Limb (tissue), 2 donors: ENCODE measurements at regions not wholly inside any gene's neighbourhood (a gene's known extent, or its start where the extent isn't known, plus 50 kb on each side); places are given as distances from the start of the nearest gene placed in this dataset.

Source experiments
- DNase-seq, 2 donors: peaks; one replicate each; pipeline ENCODE4 v3.0.0-alpha.2; 2016; ENCODE audit errors: extremely low spot score in 2 of 2

DNA sequence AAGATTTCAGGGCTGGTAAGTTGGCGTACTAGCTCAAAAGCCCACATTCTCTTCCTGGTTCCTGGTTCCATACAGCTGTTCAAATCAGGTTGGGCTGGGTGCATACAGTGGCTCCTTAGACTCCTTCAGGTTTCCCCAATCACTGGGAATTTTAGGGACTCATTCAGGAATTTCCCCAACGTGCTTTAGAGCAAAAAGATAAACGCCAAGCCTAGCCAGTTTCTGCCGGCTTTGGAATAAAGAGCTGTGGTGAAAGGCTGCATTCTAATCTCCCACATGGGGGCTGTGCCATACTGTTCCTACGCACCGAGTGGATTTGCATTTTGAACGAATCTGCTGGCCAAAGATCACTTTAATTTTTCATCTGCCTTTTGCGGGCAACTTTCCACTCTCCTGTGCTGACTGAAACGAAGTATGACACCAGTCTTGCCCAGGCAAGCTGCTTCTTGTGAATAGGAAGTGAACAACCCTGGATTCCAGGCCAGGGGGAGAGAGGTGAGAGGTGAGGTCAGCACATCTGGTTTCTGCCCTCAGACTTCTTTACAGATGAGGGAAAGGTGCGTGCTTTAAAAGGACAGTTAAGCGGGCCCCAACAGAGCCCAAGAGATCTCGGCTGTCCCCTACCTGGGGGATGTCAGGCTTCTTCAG lies 184.2 kb upstream of the PDZRN3 start:
- no peak for DNase-seq

DNA sequence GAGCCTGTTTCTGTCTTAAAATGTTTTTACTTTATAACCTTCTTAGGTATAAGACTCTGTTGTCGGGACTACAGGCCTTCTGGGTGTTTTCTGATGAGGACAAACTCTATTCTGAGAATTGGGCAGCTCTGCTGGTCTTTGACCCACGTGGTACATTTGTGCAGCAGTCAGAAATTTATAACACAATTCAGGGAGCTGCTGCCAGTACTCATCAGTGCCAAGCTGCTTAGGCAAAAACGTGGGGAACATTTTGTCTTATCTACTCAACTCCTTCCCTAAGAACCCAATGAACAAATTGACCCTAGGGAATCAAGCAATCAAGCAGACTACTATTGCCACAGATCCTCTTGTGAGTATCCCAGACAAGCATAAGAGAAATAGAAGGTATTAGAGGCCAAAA lies 180.7 kb upstream of the PDZRN3 start:
- DNase-seq = no peak

DNA sequence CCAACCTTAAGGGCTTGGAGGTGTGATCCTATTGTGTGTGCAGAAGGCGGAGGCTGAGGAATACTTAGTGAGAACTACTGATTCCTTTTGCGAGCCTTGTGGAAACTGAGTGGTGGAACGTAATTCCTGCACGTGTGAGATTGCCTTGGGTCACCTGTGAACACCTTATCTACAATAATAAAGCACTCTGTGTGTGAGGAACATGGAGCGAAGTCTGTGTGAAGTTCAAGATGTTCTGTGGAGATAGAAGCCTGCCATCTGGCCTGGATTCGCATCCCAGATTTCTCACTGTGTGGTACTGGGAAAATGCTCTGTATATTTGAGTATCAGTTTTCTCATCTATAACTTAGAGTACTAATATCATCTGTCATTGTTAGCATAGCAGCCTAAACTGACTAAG lies 179.5 kb upstream of the PDZRN3 start:
- DNase-seq = no peak

DNA sequence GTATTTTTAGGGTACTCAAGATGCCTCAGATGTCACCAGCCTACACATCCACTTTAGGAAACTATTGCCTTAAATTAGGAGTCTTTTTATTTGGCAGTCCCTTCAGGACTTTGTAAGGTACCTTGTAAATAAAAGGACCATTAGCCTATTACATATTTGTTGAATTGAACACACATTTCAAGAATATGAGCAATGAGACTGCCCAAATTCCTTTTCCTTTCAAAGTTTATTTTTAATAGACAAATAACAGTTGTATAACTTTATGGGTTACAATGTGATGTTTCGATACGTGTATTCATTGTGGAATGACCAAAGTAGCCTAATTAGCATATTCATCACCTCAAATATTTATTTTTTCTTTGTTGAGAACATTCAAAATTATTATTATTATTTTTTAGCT lies 176.7 kb upstream of the PDZRN3 start:
- DNase-seq = no peak

DNA sequence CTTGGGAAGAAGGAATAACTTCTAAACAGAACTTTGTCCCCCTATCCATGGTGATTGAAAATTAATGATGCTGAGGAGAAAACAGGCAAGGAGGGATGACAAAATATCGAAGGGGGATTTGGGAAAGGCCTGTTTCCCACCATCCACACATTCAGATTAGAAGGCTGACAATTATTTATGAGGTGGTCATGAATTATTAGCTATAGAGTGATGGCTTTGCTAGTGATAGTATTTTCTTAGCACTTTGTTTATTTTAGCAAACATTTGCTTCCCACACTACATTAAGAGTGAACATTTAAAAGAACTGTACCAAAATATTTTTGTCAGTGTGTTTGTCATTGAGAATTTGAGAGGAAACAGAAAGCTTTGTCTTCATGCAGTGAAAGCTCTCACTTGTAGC lies 172.6 kb upstream of the PDZRN3 start:
- no peak for DNase-seq

DNA sequence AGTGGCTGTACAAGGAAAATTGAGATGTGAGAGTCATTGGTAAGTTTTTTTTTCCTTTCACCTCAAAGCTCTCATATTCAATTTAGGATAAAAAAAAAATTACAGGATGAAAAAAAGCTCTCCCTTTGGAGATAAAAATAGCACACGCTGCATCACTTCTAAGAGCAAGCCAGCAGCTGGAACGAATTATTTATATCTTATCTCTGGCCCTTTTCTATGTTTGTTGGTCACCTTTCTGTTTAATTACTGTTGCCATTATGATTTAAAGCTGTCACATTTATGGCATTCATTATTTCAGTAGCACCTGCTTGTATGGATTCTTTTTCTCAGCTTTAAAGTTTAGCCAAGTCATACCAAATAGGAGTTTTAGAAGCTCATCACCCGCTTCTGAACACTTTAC lies 171.6 kb upstream of the PDZRN3 start:
- DNase-seq = no peak

DNA sequence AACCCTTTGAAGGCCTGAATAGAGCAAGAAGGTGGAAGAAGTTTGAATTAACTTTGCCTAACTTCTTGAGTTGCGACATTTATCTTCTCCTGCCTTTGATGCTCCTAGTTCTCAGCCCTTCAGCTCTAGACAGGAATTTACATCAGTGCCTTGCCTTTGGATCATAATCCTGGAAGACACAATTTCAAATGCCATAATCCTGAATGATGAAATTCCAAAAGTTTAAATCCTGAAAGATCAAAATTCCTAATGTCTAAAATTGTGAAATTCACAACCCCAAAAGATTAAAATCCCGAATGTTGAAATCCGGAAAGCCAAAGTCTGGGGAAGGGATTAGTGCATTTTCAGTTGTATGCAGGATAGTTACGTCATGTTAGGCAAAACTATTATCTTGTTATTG lies 166.6 kb upstream of the PDZRN3 start:
- no peak for DNase-seq

DNA sequence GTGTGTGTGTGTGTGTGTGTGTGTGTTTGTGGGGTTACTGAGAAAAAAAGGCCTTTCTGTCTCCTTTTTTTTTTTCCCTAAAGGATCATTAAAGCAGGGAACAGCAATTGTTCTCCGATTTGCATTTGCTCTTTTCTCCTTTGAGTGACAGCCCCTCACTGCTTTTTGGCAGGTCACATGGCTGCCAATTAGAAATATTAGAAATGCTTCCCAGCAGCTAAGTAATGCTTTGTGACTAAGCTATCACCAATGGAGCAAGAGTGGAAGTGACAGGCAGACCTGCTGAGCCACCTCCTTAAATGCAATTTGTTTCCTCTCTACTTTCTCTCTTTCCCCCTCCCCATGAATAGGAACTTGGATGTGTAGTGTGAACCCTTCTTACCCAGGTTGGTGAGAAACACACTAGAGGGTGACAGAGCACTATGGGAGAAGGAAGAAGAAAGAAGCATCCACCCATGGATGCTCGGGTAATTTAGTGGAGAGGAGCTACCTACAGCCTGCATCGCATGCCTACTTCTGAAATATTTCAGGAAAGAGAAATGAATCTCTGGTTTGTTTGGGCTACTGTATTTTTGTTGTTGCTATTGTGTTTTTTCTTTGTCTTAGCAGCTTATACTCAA lies 165.2 kb upstream of the PDZRN3 start:
- DNase-seq = no peak

DNA sequence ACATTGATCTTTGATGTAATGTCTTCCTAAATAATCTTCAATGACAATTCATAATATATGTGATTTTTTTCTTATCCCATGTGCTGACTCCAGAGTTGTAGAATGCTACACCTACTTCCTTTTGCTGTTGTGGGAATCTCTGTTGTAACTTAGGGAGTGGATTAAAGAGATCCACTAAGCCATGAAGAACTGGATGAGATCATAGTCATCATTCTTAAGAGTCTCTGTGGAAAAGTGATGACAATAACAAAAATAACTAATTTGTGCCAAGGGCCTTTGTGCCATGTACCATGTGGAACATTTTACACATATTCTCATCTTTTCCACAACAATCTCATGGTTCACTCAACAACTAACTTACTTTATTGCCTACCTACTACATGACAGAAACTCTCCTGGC lies 162.9 kb upstream of the PDZRN3 start:
- no peak for DNase-seq

DNA sequence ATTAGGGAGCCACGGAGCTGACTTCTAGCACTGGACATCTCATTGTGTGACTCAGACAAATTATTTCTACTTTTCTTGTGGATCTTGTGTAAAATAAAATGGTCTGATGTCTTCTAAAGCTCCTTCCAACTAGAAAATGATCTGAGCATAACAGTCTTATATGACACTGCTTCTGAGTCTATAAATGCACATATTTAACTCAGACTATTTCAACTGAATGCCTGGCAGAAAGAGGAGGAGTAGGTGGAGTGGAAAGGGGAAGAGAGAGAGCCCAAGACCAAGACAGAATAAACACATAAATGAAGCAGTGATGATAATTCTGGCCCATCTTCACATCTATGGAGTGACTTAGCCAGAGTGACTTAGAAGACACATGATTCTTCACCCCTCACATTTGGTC lies 162.3 kb upstream of the PDZRN3 start:
- DNase-seq = no peak

DNA sequence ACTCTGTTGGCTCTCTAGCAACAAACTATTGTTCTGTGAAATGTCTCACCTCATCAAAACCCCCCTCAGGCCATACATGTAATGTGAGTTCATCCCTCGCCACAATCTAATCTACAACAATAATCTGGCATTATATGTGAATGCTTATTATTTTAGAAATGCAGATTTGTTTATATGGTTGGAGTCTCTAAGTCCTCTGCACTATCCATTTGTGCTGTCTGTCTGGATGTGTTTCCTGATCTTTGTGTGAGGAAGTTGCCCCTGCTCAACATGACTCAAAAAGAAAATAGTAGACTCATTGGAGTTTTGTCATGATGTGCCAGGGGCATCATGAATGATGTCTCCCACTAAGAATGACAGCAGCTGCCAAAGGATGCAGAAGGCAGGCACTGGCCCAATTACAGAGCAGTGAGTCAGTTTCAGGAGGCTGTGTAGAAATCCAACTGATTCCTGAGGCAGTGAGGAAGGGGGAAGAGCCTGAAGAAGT lies 161.6 kb upstream of the PDZRN3 start:
- no peak for DNase-seq

DNA sequence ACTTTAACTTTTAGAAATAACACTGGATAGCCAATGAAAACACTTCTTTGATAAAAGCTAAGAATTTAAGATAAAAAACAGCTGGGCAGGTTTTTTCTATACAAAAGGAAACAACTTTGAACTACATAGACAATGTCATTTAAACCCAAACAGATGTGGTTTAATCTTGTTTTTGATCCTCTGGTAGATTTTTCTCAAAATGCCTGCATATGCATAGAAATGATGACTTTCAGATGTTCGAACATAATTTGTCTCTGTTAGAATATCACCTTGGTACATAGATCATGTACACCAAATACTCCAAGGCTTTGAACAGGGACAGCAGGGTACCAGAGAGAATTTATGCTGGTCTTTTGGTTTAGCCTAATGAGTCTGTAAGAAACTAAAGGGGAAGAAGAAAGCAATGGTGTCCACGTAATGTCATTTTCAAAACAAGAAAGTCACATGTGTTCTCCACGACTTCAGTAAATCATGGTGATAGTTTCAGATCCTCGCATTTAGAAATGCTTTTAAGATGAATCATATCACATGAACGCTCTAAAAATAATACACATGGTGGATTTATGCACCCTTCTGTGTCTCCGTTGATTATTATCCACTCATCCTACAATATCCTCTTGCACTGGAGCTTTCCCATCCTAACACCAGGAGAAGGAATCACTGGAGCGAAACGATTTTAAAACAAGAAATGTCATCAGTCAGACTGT lies 160.1 kb upstream of the PDZRN3 start:
- peak in 1 of 2 donors; percentile 30 for DNase-seq

DNA sequence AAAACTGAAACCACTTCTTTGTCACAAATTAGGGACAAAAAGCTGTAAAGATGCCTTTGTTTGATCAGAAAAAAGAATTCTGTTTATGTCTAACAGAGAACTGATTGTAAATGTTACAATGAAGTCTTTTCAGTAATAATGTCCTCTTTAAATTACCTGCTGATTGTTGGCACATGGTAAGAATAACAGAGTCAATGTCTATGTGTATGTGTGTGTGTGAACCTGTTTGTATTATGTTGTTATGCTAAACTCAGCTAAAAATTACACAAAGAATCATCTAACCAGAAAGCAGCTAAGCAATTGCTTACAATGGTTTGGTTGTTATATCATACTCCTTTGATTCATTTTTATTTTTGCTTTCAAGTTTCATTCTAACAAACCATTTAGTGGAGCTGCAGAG lies 159.1 kb upstream of the PDZRN3 start:
- DNase-seq = no peak

DNA sequence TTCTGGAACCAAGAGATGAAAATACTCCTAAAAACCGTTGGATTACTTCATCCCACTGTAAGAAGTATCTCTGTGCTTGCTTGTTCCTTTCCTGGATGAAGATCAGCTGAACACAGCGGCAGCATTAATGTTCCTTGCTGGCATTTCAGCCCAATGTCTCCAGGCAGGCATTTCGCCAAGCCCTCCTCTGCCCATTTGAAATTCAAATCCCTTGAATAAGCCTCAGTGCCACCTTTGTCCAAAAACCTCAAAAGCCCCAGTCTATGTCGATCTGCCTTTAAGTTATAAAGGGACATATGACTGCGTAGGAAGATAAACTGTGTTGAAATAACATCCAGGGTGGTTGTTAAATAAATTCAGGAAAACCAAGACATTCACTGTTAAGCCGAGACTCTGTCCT lies 156.8 kb upstream of the PDZRN3 start:
- no peak for DNase-seq

DNA sequence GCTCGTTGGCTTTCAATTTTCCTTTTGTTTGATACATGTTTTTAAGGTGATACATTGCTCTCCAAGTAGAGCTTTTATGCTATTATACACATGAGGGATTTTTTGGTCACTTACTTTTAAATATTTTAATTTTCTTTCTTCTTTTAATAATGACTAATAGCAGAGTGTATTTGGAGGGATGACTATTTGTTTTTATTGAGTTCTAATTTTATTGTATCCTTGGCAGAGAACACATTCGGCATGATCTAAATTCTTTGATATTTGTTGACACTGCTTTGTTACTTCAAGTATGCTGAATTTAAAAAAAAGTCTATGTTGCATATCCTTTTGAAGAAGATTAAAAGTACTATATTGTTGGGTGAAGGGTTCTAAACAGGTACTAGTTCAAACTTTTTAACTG lies 149.9 kb upstream of the PDZRN3 start:
- DNase-seq = no peak

DNA sequence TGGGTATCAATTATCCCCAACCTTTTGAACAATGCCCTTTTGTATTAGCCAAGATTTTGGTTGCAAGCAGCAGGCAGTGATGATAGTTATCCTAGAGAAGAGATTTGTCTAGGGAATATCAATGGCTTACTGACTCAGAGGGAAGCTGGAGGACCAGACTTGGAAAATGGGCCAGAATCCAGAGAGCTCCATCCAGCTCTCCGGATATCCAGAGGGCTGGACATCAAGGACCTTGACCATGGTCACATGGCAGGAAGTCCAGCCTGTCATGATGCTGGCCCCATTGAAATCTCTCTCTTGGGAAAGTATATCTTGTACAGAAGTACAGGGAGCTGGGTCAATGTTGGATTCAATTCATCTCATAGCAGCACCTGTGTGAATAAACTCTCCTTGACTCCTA lies 148.5 kb upstream of the PDZRN3 start:
- no peak for DNase-seq

DNA sequence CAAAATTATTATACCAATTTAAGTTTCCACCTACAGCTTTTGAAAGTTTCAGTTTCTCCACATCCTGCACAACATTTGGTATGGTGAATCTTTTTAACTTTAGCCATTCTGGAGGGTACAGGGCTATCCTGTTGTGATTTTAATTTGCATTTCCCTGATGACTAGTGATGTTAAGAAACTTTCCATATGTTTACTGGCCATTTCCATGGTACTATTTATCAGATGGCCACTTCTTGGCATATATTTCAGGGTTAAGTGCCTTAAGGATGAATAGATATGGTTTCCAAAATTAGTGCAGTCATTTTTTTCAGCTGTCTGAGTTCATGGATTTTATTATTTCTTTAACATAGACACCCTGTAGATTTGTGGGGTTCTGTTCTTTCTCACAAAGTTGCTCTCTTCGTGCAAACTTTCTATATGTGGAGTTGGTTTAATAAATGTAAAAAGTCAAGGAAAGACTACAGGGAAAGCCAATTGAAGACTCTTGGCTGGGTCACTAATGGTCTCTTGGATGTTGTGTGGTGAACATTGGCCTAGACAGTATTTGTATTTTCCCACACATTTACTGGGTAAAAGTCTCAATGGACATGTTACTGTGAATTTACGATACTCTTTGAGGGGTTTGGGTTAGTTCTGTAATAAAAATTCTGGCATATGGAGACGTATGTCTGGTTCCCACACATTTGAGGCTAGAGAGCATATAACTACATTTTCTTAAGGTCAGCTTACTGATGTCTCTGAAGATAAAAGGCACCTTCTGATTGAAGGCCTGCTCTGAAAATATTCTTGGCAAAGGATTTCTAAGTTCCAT lies 147.5 kb upstream of the PDZRN3 start:
- peak in 1 of 2 donors; percentile 56 for DNase-seq

DNA sequence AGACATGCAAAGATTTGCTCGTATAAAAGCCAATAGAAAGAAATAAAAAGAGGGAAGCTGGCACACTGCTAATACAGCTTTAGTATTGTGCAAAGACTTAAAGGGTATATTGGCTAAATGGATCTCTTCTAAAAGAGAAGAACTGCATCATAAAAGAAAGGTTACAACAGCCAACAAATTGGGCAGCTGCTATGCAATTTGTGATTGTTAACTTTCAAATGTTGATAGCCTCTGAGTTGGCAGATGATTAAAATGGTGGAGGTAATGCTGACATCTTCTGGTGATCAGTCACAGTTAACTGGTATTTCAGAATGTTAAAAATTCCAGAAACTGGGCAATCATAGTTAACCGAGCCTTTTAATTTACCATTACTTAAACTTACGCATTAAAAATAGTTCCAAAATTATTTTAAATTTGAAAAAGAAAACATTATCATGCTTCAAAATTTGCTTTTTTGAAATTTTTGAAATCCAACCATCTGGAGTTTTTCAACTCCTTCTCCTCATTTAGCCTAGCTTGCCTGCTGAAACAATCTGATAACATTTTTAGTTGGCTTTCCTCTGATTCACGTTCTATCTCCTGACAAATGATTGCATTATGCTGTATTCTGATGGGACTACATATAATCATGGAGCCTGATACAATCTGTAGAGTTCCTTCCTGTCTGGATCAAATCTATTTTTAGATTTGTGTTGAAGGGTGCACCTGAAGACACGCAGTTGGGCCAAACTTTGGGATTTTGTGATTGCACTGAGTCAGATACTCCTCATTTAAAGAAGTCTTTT lies 144.0 kb upstream of the PDZRN3 start:
- DNase-seq = no peak

DNA sequence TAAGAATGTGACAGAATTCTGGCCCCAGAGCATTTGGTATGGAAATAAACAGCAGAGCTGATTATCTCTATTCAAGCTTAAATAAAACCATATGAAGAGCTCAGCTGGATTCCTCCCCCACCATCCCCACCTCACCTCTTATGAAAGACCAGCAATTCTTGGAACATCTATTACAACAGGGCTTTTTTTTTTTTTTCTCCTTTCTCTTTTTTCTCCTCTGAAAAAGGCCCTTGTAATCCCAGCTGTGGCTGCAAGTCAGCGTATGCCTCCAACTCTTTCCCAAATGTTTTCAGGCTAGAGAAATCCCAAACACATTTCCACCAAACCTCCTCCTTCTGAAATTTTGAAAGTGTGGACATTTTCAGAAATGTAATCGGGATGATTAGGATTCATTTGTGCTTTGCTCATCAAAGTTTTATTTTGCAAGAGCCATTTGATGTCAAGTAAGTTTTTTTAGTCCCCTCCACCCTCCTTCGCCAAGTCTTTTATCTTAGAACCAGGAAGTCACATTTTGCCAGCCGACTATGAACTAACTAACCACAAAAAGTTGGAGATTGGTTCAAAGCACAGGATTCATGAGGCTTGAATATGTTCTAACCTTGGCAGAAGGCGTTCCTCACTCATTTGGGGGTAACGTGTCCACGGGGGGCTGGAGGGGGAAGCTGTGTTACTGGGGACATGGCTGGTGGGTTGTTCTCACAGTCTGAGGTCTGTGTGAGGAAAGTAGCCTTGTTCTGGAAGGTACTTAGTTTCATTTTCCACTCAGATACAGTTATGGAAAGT lies 142.0 kb upstream of the PDZRN3 start:
- DNase-seq = peak in 1 of 2 donors; percentile 53

DNA sequence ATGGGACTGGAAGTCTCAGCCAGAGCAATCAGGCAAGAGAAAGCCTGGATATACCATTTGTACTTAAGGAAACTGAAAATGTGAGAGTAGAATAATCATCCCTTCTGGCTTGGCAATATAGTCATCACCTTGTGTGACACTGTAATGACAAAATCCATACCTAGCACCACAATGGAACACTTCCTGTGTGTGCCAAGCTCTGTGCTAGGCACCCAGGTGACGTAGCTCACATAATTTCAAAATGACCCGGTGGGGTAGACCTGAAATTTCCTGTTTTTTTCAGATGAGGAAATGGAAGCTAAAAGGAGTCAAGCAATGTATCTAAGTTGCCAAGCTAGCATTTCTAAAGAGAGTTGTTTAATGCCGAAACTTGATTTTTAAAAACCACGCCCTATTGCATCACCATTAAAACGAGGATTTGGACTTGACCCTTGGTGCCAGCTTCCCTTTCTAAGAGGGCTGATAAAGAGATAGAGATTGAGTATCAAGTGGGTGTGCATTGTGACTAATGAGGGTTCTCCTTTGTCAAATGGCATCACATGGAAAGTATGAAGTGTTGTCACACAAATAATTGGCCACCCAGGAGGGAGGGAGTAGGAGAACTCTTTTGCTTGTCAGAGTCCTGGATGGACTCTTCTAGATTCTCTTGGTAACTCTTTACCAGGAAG lies 141.3 kb upstream of the PDZRN3 start:
- no peak for DNase-seq
